HCT116 (cell line): ENCODE measurements at regions not wholly inside any gene's neighbourhood (a gene's known extent, or its start where the extent isn't known, plus 50 kb on each side); places are given as distances from the start of the nearest gene placed in this dataset.

Experiments
- ATAC-seq: fragments of 200-7000 bp; cut with Tn5 transposase; 2 replicates; pipeline ENCODE4 v1.9.1; 2020; ENCODE audit warnings: mild to moderate bottlenecking, moderate library complexity
- BruUV-seq: library from RNA; stranded (reverse); fragments of 400-500 nt; replicated peaks from 2 replicates; lab custom pipeline; 2021; lab: Mats Ljungman, UMichigan
- CTCF ChIA-PET: fragments of 300-600 bp; sonication (Branson Sonifier 250); formaldehyde crosslinking; loops from one replicate; lab custom pipeline; 2021; ENCODE audit warnings: antibody characterized with exemption; lab: Charles Lee
- POLR2A ChIA-PET: fragments of 300-600, 350-600 bp; sonication (Branson Sonifier 250); formaldehyde crosslinking; loops from one replicate; lab custom pipeline; 2021; ENCODE audit warnings: antibody characterized with exemption; lab: Charles Lee
- RAD21 ChIA-PET, 2 experiments: fragments of 300-600 bp; sonication (Branson Sonifier 250); formaldehyde crosslinking; loops; one replicate each; lab custom pipeline; 2023; ENCODE audit warnings: low total read pairs in 2 of 2; ENCODE audit not compliant: uncharacterized antibody in 2 of 2, unreplicated experiment in 2 of 2, low non-redundant PET in 1 of 2; lab: Charles Lee
- DNase-seq: peaks from one replicate; pipeline ENCODE4 v3.0.0-alpha.2; 2010; ENCODE audit warnings: low read depth, low spot score
- H2AFZ ChIP-seq: fragments of 200-600 bp; shearing (Covaris generic), sonication (generic); 2 replicates; pipeline ENCODE4 v1.6.1; 2017; ENCODE audit warnings: low read depth, mixed run types, mixed read lengths, antibody characterized with exemption, low read length; ENCODE audit not compliant: poor library complexity, severe bottlenecking
- H3K27ac ChIP-seq: 2 replicates; pipeline ENCODE4 v1.5.1; 2012; ENCODE audit warnings: low read depth, low read length
- H3K27me3 ChIP-seq: fragments of 200-600 bp; sonication (generic); 2 replicates; pipeline ENCODE4 v1.6.1; 2016; ENCODE audit warnings: mixed run types, low read length, mixed read lengths; ENCODE audit not compliant: insufficient read depth
- H3K36me3 ChIP-seq, 2 experiments: fragments of 200-500 bp in 1 of 2; fragments of 200-600 bp in 1 of 2; sonication (Bioruptor generic) in 1 of 2; sonication (generic) in 1 of 2; 2 replicates each; pipeline versions ENCODE4 v1.5.1 to v1.6.1; 2014 to 2016; ENCODE audit warnings: low read length in 2 of 2, inconsistent platforms in 1 of 2, mixed read lengths in 1 of 2, mixed run types in 1 of 2; ENCODE audit not compliant: insufficient read depth in 2 of 2, control insufficient read depth in 1 of 2
- H3K4me1 ChIP-seq, 2 experiments: fragments of 200-600 bp in 1 of 2; sonication (generic) in 1 of 2; 2 replicates each; pipeline versions ENCODE4 v1.5.1 to v1.6.1; 2012 to 2017; ENCODE audit warnings: low read length in 2 of 2, inconsistent platforms in 1 of 2, mild to moderate bottlenecking in 1 of 2, mixed read lengths in 1 of 2, mixed run types in 1 of 2, moderate library complexity in 1 of 2; ENCODE audit not compliant: insufficient read depth in 2 of 2, control insufficient read depth in 1 of 2
- H3K4me2 ChIP-seq: fragments of 200-600 bp; sonication (generic); 2 replicates; pipeline ENCODE4 v1.6.1; 2017; ENCODE audit warnings: mixed run types, low read length, mixed read lengths
- H3K4me3 ChIP-seq, 2 experiments: fragments of 200-600 bp in 1 of 2; sonication (generic) in 1 of 2; replicated peaks in 1 of 2; 2 replicates each; pipeline ENCODE4 v1.5.1; 2011 to 2016; ENCODE audit warnings: low read length in 2 of 2, control low read depth in 1 of 2, low read depth in 1 of 2, mild to moderate bottlenecking in 1 of 2, mixed read lengths in 1 of 2, mixed run types in 1 of 2
- H3K79me2 ChIP-seq: fragments of 200-600 bp; sonication (generic); 2 replicates; pipeline ENCODE4 v1.6.1; 2017; ENCODE audit warnings: mild to moderate bottlenecking, mixed run types, low read length, moderate library complexity, mixed read lengths; ENCODE audit not compliant: insufficient read depth
- H3K9ac ChIP-seq: fragments of 200-600 bp; sonication (generic); 2 replicates; pipeline ENCODE4 v1.6.1; 2016; ENCODE audit warnings: low read length, mixed read lengths
- H3K9me2 ChIP-seq: fragments of 200-600 bp; sonication (generic), shearing (Covaris generic); 2 replicates; pipeline ENCODE4 v1.6.1; 2017; ENCODE audit warnings: mixed run types, mild to moderate bottlenecking, moderate library complexity; ENCODE audit not compliant: insufficient read depth
- H3K9me3 ChIP-seq, 2 experiments: fragments of 200-500 bp in 1 of 2; fragments of 200-600 bp in 1 of 2; sonication (Bioruptor generic) in 1 of 2; sonication (generic) in 1 of 2; 2 replicates each; pipeline ENCODE4 v1.6.1; 2014 to 2017; ENCODE audit warnings: low read length in 2 of 2, mixed read lengths in 2 of 2, inconsistent platforms in 1 of 2, low read depth in 1 of 2, mild to moderate bottlenecking in 1 of 2, mixed run types in 1 of 2, moderate library complexity in 1 of 2; ENCODE audit not compliant: control insufficient read depth in 1 of 2, insufficient read depth in 1 of 2
- H4K20me1 ChIP-seq: fragments of 200-600 bp; sonication (generic), shearing (Covaris generic); 2 replicates; pipeline ENCODE4 v1.6.1; 2017; ENCODE audit warnings: mixed run types, mild to moderate bottlenecking, moderate library complexity; ENCODE audit not compliant: insufficient read depth
- CBX3 ChIP-seq: IDR thresholded peaks from 2 replicates; pipeline ENCODE4 v1.6.1; 2012; ENCODE audit warnings: low read depth
- EGR1 ChIP-seq: IDR thresholded peaks from 2 replicates; pipeline ENCODE4 v1.6.1; 2012; ENCODE audit warnings: low read depth
- JUND ChIP-seq: IDR thresholded peaks from 2 replicates; pipeline ENCODE4 v1.6.1; 2012
- POLR2A ChIP-seq: IDR thresholded peaks from 2 replicates; pipeline ENCODE4 v1.7.0; 2011; ENCODE audit warnings: borderline replicate concordance; ENCODE audit not compliant: insufficient read depth, insufficient read length; ENCODE audit errors: extremely low read depth
- POLR2AphosphoS5 ChIP-seq: IDR thresholded peaks from 2 replicates; pipeline ENCODE4 v1.6.1; 2011; ENCODE audit warnings: mild to moderate bottlenecking, low read depth, low read length, moderate library complexity
- RAD21 ChIP-seq: IDR thresholded peaks from 2 replicates; pipeline ENCODE4 v1.6.1; 2012; ENCODE audit warnings: low read depth, mild to moderate bottlenecking
- SIN3A ChIP-seq: IDR thresholded peaks from 2 replicates; pipeline ENCODE4 v1.6.1; 2012; ENCODE audit warnings: low read depth
- SP1 ChIP-seq: IDR thresholded peaks from 2 replicates; pipeline ENCODE4 v1.6.1; 2012; ENCODE audit warnings: low read depth
- SRF ChIP-seq: IDR thresholded peaks from 2 replicates; pipeline ENCODE4 v1.6.1; 2012; ENCODE audit warnings: low read depth
- YY1 ChIP-seq: IDR thresholded peaks from 2 replicates; pipeline ENCODE4 v1.6.1; 2011; ENCODE audit warnings: low read length, low read depth, moderate library complexity, mild to moderate bottlenecking; ENCODE audit not compliant: insufficient replicate concordance; ENCODE audit errors: extremely low read depth
- ZBTB33 ChIP-seq: IDR thresholded peaks from 2 replicates; pipeline ENCODE4 v1.6.1; 2011; ENCODE audit warnings: mild to moderate bottlenecking, low read length, moderate library complexity; ENCODE audit not compliant: insufficient replicate concordance; ENCODE audit errors: extremely low read depth
- intact Hi-C: fragments of 100-400 bp; cut with micrococcal nuclease; formaldehyde crosslinking; loops from 2 replicates; pipeline ENCODE4 v1.10.0; 2022

- intact Hi-C loops: no loop called here
- Histone ChIP-seq H3K27me3 (peaks cover 18% of the 10 kb centered on the region), H3K9me2 (no peaks in the 10 kb centered on the region), H3K4me2 (no peak overlapping the region), H4K20me1 (no peaks in the 10 kb centered on the region), H3K4me3 (no peak overlapping the region), H3K36me3 (no peaks in the 10 kb centered on the region), H3K9ac (no peak overlapping the region), H3K4me1 (no peaks in the 10 kb centered on the region), H2AFZ (no peak overlapping the region), H3K27ac (no peak overlapping the region), H3K9me3 (no peaks in the 10 kb centered on the region), H3K79me2 (no peaks in the 10 kb centered on the region)
- CTCF ChIA-PET: no interaction called here
- RAD21 ChIA-PET: no interaction called here
- DNase-seq (no peak), ATAC-seq (no peak)
- TF ChIP-seq CBX3 (no peak), YY1 (no peak), SP1 (no peak), ZBTB33 (no peak), SRF (no peak), POLR2A (no peak), EGR1 (no peak), JUND (no peak), SIN3A (no peak), RAD21 (no peak), POLR2AphosphoS5 (no peak)
- POLR2A ChIA-PET: no interaction called here
- no TSS peak for BruUV-seq
Observed at GRCh38 chr1:229991104-229991513, 75.9 kb upstream of the GALNT2 start.
